Heart left ventricle (tissue), 16 donors: ENCODE measurements at regions not wholly inside any gene's neighbourhood (a gene's known extent, or its start where the extent isn't known, plus 50 kb on each side); places are given as distances from the start of the nearest gene placed in this dataset.
A peak's percentile ranks its signal among the peaks of the same experiment; 100 is the strongest.
"Not testable (repeated sequence)": the region's sequence is repeated elsewhere in the genome, so short reads cannot be mapped to it uniquely, and the experiment has no call there.

Source experiments
- ATAC-seq, 4 donors: fragments of 200-7000 bp; cut with Tn5 transposase; one replicate each; pipeline ENCODE4 v1.9.1; 2020 to 2022; ENCODE audit warnings: moderate library complexity in 4 of 4, mild to moderate bottlenecking in 3 of 4, moderate number of reproducible peaks in 1 of 4
- DNase-seq, 5 donors: peaks; one replicate each; pipeline ENCODE4 v3.0.0-alpha.2; 2020
- H3K27ac ChIP-seq, 12 donors: fragments of 200-600 bp; sonication (generic) in 4 of 12; one replicate each; pipeline versions ENCODE4 v1.5.0 to v1.8.0; 2016 to 2022; ENCODE audit warnings: mild to moderate bottlenecking in 2 of 12
- H3K27me3 ChIP-seq, 9 donors: fragments of 200-600 bp; sonication (generic) in 2 of 9; one replicate each; pipeline versions ENCODE4 v1.5.1 to v1.8.0; 2016 to 2022; ENCODE audit warnings: mild to moderate bottlenecking in 3 of 9
- H3K36me3 ChIP-seq, 9 donors: fragments of 200-600 bp; sonication (generic) in 2 of 9; one replicate each; pipeline versions ENCODE4 v1.5.0 to v1.8.0; 2018 to 2022; ENCODE audit warnings: mild to moderate bottlenecking in 2 of 9
- H3K4me1 ChIP-seq, 12 donors: fragments of 200-600 bp; sonication (generic) in 4 of 12; one replicate each; pipeline versions ENCODE4 v1.5.0 to v1.8.0; 2016 to 2022; ENCODE audit warnings: mild to moderate bottlenecking in 3 of 12
- H3K4me3 ChIP-seq, 12 donors: fragments of 200-600 bp; sonication (generic) in 4 of 12; one replicate each; pipeline versions ENCODE4 v1.5.0 to v1.8.0; 2017 to 2022; ENCODE audit warnings: mild to moderate bottlenecking in 9 of 12, moderate library complexity in 4 of 12
- H3K9me3 ChIP-seq, 12 donors: fragments of 200-600 bp; sonication (generic) in 4 of 12; one replicate each; pipeline versions ENCODE4 v1.5.0 to v1.8.0; 2016 to 2022; ENCODE audit warnings: mild to moderate bottlenecking in 1 of 12
- CTCF ChIP-seq, 12 donors: fragments of 200-600 bp; sonication (generic) in 4 of 12; IDR thresholded peaks; one replicate each; pipeline versions ENCODE4 v1.5.0 to v1.8.0; 2018 to 2022; ENCODE audit warnings: antibody characterized with exemption in 12 of 12, mild to moderate bottlenecking in 5 of 12
- POLR2A ChIP-seq, 2 donors: fragments of 450-650 bp; IDR thresholded peaks; one replicate each; pipeline ENCODE4 v1.6.1; 2017; ENCODE audit warnings: antibody characterized with exemption in 2 of 2, mild to moderate bottlenecking in 2 of 2, moderate library complexity in 2 of 2
- whole genome bisulfite sequencing, 4 donors: extraction: QIAGEN DNeasy Blood & Tissue Kit in 2 of 4; methylation state at CpG; one replicate each; pipeline versions ENCODE4 v1.1.5 to v1.1.7; 2013 to 2018; 5-methylcytosine and 5-hydroxymethylcytosine counted together
- intact Hi-C, 10 donors: fragments of 100-400 bp; cut with DNase I; formaldehyde crosslinking; loops; one replicate each; pipeline versions ENCODE4 v1.11.1 to v1.14.2; 2022
- donor health status: ischemic (EF 13 %, LVEDD 7.1; RV severe dilation, severe dysfunction).
- donor health status: healthy with polysubstance abuse.
- donor health status: DM: no; HTN: yes; CAD: no.
- donor health status: DM: no; HTN: no; CAD: no.
- donor health status: ischemic (EF 25% LVEDD 6.9; RV normal size, moderate dysfunction).
- donor health status: ischemic (EF 25% LVEDD 5.7; RV mildly dilated, moderate dysfunction).
- donor health status: healthy.
- donor health status: DM: yes; HTN: yes; CAD: no.
- donor health status: ischemic (EF 35%, LVEDD 5.7; RV mildly dilated, moderate dysfunction).
- donor health status: nonischemic (EF 11% LVEDD 7.7; RV severe dilation, severe dysfunction).
- donor health status: DM: yes; HTN: yes; CAD: no.
- donor health status: PGD.
- donor health status: ischemic (EF 29% LVEDD 5.4; RV normal size, mild dysfunction).
- donor health status: nonischemic (EF 23%, LVEDD 6.1; RV moderate dilation, normal function).

- H3K27me3 ChIP-seq: peaks cover 0 to 16% (median 0%) of the 10 kb centered on the region in 9 donors
- intact Hi-C loops: no loop called here
- 76 to 85% (median 82%) methylated on average over 4 of the region's 4 CpGs for WGBS, 4 donors
- no peaks in the 10 kb centered on the region for H3K36me3 ChIP-seq
- no peak for DNase-seq
- no peak overlapping the region for H3K4me3 ChIP-seq
- no peak for ATAC-seq
- no peak overlapping the region for H3K27ac ChIP-seq
- peaks cover 0 to 7% (median 0%) of the 10 kb centered on the region in 12 donors for H3K9me3 ChIP-seq
- H3K4me1 ChIP-seq: peaks cover 0 to 3% (median 0%) of the 10 kb centered on the region in 12 donors
- no peak for TF ChIP-seq CTCF (IDR thresholded peaks at IDR 0.05)
- TF ChIP-seq POLR2A (IDR thresholded peaks at IDR 0.05): no peak
Measured at GRCh38 chr20:58032599-58032998, 195.9 kb downstream of the ANKRD60 start.

GRCh38 chr20:58031350-58031749, 197.1 kb downstream of the ANKRD60 start:
- H3K27me3 ChIP-seq: peaks cover 0 to 16% (median 0%) of the 10 kb centered on the region in 9 donors
- 95 to 99% (median 96%) methylated on average over 7 of the region's 7 CpGs for WGBS, 4 donors
- intact Hi-C loops, H3K4me3 ChIP-seq, H3K36me3 ChIP-seq, ATAC-seq, DNase-seq, H3K4me1 ChIP-seq, H3K9me3 ChIP-seq, H3K27ac ChIP-seq: not testable (repeated sequence)

- DNase-seq: no peak
- Histone ChIP-seq H3K36me3 (no peaks in the 10 kb centered on the region), H3K27ac (no peak overlapping the region), H3K27me3 (peaks cover 0 to 16% (median 0%) of the 10 kb centered on the region in 9 donors), H3K4me1 (peaks cover 0 to 14% (median 0%) of the 10 kb centered on the region in 12 donors), H3K9me3 (no peaks in the 10 kb centered on the region), H3K4me3 (no peak overlapping the region)
- ATAC-seq: no peak
- peak in 7 of 12 donors; percentile 16 to 40 (median 28) for TF ChIP-seq CTCF (IDR thresholded peaks at IDR 0.05)
- TF ChIP-seq POLR2A (IDR thresholded peaks at IDR 0.05): no peak
- intact Hi-C loops: loop anchor here in 1 of 10 donors (10.0 kb wide), 1 partner anchor 373 kb away; no protein-coding TSS in a partner anchor
- 63 to 72% (median 68%) methylated on average over 3 of the region's 3 CpGs for WGBS, 4 donors
Measured at GRCh38 chr20:58028123-58028522, 200.3 kb downstream of the ANKRD60 start.

GRCh38 chr20:58026361-58026760, 202.1 kb downstream of the ANKRD60 start:
- H3K4me3 ChIP-seq: no peak overlapping the region
- no peak for DNase-seq

More at GRCh38 chr20:58026361-58026760, 202.1 kb downstream of the ANKRD60 start:
- TF ChIP-seq POLR2A (IDR thresholded peaks at IDR 0.05) (no peak), CTCF (IDR thresholded peaks at IDR 0.05) (no peak)
- Histone ChIP-seq H3K36me3 (no peaks in the 10 kb centered on the region), H3K27ac (no peak overlapping the region), H3K9me3 (no peaks in the 10 kb centered on the region), H3K4me1 (peaks cover 0 to 20% (median 1%) of the 10 kb centered on the region in 12 donors), H3K27me3 (peaks cover 0 to 16% (median 0%) of the 10 kb centered on the region in 9 donors)
- WGBS, 4 donors: 66 to 75% (median 69%) methylated on average over 2 of the region's 2 CpGs
- intact Hi-C loops: loop anchor here in 1 of 10 donors (10.0 kb wide), 1 partner anchor 372 kb away; no protein-coding TSS in a partner anchor
- no peak for ATAC-seq
